HG03378 (cell line): ENCODE measurements at regions not wholly inside any gene's neighbourhood (a gene's known extent, or its start where the extent isn't known, plus 50 kb on each side); places are given as distances from the start of the nearest gene placed in this dataset.

Source experiments
- ATAC-seq: cut with Tn5 transposase; IDR thresholded peaks from one replicate; pipeline ENCODE4 v1.9.1; 2021; ENCODE audit warnings: mild to moderate bottlenecking, moderate library complexity; ENCODE audit not compliant: unreplicated experiment

DNA sequence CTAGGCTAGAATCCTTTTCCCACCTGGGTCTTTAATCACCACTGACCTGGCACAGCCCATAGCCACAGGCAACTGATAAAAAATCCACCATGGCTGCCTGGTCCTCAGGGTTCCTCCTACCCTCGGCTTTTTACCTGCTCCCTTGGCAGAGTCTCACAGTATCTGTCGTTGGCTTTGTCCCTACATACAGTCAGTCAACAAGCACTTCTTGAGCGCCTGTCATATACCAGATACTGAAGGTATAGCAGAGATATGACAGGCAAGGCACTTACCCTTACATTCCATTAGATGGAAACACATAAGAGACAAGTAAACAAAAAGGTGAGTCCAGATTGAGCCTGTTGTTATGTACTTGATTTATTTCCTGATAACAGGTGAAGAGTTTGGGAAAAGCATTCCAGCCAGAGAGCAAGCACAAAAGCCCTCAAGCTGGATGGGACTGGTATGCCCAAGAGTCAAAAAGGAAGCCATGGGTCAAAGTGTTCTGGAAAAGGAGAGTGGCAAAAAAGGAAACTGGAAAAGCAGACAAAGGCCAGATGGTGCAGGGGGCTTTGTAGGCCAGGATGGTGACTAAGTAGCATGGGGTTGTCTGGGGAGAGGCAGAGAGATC lies 247.0 kb downstream of the CHD9NB start:
- no peak for ATAC-seq

DNA sequence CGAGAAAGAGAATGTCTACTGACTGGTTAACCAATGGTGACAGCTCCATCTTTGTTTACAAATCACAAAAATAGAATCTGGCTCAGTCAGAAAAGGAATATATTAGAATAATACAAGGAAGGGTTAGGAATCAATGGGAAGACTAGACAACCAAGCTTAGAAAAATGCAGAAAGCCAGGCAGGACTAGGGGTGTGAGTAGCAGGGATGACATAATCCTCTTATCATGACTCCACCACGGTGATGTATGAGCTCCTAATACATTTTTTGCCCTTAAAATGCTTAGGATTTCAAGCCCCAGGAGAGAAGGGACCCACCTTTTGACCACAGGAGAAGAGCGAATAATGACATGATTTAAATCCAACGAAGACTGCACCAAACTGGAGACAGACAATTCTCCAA lies 252.3 kb downstream of the CHD9NB start:
- no peak for ATAC-seq

GRCh38 chr16:52799149-52799548 lies 252.2 kb upstream of the TOX3 start:
- no peak for ATAC-seq

DNA sequence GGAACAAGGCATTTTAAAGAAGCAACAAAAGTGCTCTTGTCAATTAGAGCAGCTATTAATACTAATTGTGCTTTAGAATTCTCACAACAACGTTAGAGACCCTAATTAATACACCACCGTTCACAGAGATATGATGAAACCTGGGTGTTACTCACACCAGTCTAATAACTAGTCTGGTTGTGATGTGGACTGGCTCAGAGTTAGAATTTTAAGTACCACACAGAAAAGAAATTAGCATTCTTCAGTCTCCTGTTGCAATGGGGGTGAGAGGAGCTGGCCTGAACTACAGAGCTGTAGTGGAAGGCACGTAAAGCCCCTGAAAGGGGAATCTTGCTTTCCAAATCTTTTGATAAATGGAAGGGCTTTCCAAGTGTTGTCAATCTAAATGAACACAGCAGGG lies 240.8 kb upstream of the TOX3 start:
- no peak for ATAC-seq

DNA sequence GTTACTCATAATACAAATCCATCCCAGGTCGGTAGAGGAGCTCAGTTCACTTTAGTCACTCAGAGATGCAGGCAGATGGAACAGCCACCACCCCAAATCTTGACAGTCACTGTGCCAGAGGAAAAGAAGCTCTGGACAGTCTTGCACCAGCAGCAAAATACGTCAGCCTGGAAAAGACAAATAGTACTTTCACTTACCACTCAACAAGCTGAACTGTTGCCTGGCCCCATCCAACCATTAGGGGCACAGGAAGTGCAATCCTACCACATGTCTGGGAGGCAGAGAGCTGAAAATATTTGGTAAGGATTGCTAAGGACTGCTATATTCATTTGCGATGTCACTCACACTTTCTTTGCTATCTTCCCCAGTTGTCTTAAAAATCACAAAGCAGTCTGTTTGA lies 239.1 kb upstream of the TOX3 start:
- no peak for ATAC-seq

- no peak for ATAC-seq
Measured at GRCh38 chr16:52785653-52786052, 238.7 kb upstream of the TOX3 start.

DNA sequence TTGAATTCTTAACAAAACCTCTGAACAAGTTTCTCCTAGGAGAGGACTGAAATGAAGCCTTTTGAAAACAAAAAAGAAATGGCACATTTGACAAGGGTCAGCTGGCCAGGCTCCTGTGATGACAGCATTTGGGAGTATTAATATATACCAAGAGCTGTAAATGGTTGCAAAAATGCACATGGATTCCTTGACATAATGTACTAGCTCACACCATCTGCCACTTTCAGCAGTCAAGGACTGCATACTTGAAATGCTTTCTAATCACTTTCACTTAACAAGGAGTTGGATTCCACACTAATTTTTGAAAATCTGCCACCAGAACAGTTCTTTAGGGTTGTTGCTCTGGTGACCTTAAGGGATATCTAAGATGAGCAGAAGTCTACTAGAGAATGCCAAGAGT lies 236.7 kb upstream of the TOX3 start:
- ATAC-seq, result no peak

DNA sequence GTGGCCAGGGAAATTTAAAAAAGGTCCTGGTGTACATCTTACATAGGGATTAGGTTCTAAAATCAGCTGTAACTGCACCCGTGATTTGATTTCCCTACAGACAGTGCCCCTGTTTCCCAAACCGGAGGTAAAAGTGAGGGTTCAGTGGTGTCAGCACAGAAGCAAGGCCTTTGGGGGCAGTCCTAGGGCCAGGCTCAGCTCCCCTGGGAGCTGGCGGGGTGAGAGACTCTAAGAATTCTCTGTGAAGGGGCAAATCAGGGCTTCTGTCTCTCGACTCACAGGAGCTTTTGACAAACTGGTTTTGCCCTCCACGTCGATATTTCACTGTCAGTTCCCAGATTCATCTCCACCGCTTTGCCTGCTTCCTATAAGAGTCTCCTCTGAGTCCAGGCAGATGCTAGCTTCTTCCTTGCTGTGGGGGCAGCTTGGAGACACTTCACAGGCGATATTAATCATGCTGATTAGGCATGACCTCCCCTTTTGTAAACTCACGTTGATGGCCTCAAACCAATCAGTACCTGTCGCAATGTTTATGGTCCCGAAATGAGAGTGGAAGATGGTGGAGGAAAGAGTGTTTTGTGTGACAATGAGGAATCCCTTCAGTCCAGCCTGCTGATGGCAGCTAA lies 234.2 kb upstream of the TOX3 start:
- ATAC-seq, result no peak

DNA sequence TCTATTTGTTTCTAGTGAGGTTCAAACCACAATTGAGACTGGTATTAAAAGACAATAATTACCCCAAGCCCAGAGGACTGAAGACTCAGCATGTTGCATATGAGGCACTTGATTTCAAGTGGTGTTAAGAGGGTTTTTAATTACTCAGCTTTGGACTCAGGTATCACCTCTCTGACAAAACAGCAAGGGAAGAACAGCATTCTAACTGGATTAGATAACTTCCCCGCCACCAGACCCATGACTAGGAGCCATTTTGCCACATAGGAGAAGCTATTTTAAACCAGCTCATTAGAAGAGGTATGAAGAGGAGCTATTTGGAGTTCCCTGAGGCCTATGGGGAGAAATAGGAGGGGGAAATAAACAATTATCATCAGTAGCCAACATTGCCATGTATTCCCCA lies 226.1 kb upstream of the TOX3 start:
- no peak for ATAC-seq

- ATAC-seq, result no peak
Measured at GRCh38 chr16:52770828-52771227, 223.9 kb upstream of the TOX3 start.

DNA sequence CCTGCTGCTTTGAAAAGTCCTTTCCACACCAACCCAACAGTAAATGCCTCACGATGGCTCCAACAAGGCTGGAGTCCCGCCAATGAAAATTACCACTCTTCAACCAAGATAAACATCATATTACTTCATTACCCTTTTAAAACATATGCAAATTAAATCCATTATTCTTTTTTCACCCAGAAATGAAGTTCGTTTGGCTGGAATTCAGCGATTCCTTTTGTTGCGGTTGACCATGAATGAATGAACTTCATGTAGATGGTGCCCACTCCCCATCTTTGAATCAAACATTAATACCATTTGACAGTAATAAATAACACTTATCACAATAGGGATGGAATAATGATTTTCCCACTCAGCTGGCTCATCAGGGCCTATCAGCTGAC lies 211.5 kb upstream of the TOX3 start:
- ATAC-seq, result no peak

DNA sequence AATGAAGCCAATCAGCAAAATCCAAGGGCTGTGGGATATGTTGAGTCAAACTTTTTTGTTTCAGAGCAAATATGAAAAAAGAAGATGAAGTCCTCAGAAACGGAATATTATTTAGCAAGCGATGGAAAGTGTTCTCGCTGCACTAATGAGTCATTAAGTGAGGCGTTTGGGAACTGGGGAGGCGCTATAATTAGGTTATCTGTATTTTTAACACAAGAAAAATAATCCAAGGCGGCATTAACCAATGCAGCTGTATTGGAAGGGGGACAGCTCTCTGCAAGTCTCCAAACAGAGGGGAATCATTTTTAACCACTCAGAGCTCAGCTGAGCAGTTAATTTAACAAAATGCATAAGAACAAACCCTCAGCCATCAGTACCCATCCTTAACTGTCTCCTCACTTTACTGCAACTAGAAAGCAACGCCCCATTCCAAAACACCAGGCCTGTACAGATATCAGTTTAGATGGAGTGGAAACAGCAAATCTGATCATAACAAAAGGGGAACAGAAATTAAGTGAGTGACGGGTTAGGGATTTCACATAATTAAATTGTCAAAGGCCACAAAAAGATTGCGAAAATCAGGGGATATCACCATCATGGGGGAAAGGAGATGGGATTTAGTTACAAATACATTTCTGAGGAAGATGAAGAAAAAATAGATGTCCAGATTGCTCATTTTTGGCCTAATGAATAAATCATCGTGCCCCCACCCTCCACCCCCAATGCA lies 211.0 kb upstream of the TOX3 start:
- ATAC-seq, result no peak

DNA sequence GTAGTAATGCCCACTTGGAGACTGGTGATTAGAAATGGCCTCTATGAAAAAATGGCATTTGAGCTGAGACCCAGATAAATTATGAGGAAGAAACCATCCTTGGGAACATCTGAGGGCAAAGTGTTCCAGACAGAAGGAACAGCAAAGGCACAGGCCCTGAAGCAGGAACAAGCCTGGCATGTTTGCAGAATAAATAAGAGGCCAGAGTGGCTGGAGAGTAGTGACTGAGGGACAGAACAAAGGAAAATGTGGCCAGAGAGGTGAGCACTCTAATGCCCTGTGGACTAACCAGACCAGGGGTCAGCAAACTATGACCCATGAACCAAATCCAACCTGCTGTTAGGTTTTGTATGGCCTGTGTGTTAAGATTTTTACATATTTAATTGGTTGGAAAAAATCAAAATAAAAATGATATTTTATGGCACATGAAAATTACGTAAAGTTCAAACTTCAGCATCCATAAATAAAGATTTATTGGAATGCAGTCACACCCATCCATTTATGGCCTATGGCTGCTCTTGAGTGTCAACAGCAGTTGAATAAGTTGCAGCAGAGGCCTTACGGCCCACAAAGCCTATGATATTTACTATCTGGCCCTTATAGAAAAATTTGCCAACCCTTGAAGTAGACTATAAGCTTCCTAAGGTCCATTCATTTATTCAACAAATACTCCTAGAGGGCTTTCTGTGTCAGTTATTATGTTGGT lies 210.0 kb upstream of the TOX3 start:
- no peak for ATAC-seq

DNA sequence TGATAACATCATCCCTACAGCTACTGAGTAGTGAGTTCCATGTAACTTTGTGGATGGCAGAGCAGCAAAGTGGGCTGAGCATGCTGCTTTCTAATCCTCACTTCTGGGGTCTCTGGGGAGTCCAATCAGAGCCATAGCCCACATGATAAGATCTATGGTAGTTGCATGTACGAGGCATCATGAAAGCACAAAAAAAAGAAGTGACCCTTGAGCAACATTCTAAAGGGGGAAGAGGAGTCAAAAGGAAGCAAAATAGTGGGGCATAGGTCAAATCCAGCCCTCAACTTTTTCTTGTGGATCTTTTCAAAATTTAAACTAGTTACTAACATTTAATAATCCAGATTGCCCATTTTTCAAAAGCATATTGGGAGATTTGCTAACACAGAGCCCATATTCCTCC lies 208.5 kb upstream of the TOX3 start:
- no peak for ATAC-seq

GRCh38 chr16:52751035-52751434 lies 204.1 kb upstream of the TOX3 start:
- ATAC-seq, result no peak

GRCh38 chr16:52748741-52749140 lies 201.8 kb upstream of the TOX3 start:
- no peak for ATAC-seq

DNA sequence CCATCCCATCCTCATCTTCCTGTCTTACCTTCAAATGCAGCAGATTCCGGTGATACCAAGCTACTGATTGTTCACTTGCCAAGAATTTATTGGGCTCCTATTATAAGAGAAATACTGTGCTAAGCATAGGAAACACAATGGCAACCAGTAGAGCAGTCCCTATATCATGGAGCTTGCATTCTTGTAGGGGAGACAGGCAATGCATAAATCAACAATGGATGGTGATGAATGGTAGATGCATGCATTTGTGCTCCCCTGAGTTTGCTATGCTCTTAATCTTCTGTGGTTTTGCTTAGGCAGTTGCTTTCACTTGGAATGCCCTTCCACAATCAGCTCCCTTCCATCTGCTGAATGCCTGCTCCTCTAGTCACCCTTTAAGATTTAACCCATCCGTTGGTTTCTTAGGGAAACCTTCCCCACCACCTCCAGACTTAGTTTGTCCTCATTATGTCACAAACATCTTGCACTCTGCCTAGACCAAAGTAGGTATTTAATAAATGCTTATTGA lies 200.2 kb upstream of the TOX3 start:
- ATAC-seq, result no peak

DNA sequence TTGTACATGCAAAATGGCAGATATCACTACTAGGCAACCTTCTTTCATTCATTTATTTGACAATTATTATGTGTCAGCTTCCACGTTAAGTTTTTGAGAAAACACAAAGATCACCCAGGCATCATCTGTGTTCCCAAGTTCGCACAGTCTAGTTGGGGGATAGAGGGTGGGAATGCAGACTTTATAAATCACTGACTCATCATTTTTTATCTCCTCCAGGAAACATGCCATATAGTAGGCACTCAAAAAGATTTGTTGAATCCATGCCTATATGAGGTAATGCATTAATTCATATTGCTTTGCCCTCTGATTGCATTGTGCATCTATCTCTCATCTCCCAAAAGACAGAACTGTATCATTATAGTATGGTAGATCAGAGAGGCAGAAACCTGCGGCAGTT lies 196.8 kb upstream of the TOX3 start:
- ATAC-seq, result no peak

- ATAC-seq, result no peak
Measured at GRCh38 chr16:52742608-52743170, 195.7 kb upstream of the TOX3 start.

GRCh38 chr16:52742052-52742451 lies 195.1 kb upstream of the TOX3 start:
- ATAC-seq, result no peak

- no peak for ATAC-seq
Measured at GRCh38 chr16:52741351-52741750, 194.4 kb upstream of the TOX3 start.
